Lung (tissue), 11 donors: ENCODE measurements at regions not wholly inside any gene's neighbourhood (a gene's known extent, or its start where the extent isn't known, plus 50 kb on each side); places are given as distances from the start of the nearest gene placed in this dataset.

ENCODE experiments used
- ATAC-seq: fragments of 200-7000 bp; cut with Tn5 transposase; one replicate; pipeline ENCODE4 v1.9.1; 2020; ENCODE audit warnings: moderate number of reproducible peaks; ENCODE audit not compliant: insufficient read depth, low FRiP score
- DNase-seq, 3 donors: peaks; one replicate each; pipeline ENCODE4 v3.0.0-alpha.2; 2013 to 2017
- H3K27ac ChIP-seq, 2 donors: one replicate each; pipeline ENCODE4 v1.5.1; 2013; ENCODE audit warnings: mild to moderate bottlenecking in 2 of 2, moderate library complexity in 2 of 2, control low read depth in 1 of 2, inconsistent platforms in 1 of 2, low read depth in 1 of 2, low read length in 1 of 2
- H3K27me3 ChIP-seq, 3 donors: one replicate each; pipeline ENCODE4 v1.5.1; 2013; ENCODE audit warnings: low read length in 2 of 3; ENCODE audit not compliant: control insufficient read depth in 3 of 3, insufficient read depth in 3 of 3
- H3K36me3 ChIP-seq, 4 donors: one replicate each; pipeline ENCODE4 v1.5.1; 2013; ENCODE audit warnings: low read length in 4 of 4, mild to moderate bottlenecking in 1 of 4, moderate library complexity in 1 of 4; ENCODE audit not compliant: control insufficient read depth in 4 of 4, insufficient read depth in 4 of 4
- H3K4me1 ChIP-seq, 5 donors: one replicate each; pipeline ENCODE4 v1.5.1; 2013; ENCODE audit warnings: low read length in 5 of 5, mild to moderate bottlenecking in 2 of 5, moderate library complexity in 1 of 5; ENCODE audit not compliant: control insufficient read depth in 5 of 5, insufficient read depth in 5 of 5
- H3K4me3 ChIP-seq: one replicate; pipeline ENCODE4 v1.5.1; 2013; ENCODE audit warnings: mild to moderate bottlenecking, control low read depth, moderate library complexity
- H3K9ac ChIP-seq, 2 donors: one replicate each; pipeline ENCODE4 v1.5.1; 2013; ENCODE audit warnings: low read length in 2 of 2, control low read depth in 1 of 2; ENCODE audit not compliant: insufficient read depth in 1 of 2
- H3K9me3 ChIP-seq, 4 donors: one replicate each; pipeline ENCODE4 v1.5.1; 2013; ENCODE audit warnings: low read length in 3 of 4, mild to moderate bottlenecking in 1 of 4, moderate library complexity in 1 of 4; ENCODE audit not compliant: control insufficient read depth in 4 of 4, insufficient read depth in 3 of 4
- WGBS, 2 donors: extraction: QIAGEN DNeasy Blood & Tissue Kit; methylation state at CpG; one replicate each; pipeline ENCODE4 v1.1.7; 2013; 5-methylcytosine and 5-hydroxymethylcytosine counted together
- TF ChIP-seq, protein P1 (sequence below): IDR thresholded peaks from 2 replicates; pipeline ENCODE4 v1.5.1; 2012; ENCODE audit warnings: mild to moderate bottlenecking; ENCODE audit errors: control extremely low read depth, extremely low read depth
- donor health status: control.
- donor health status: control.
- donor health status: Bipolar disorder and iron deficiency.
- donor health status: healthy.
- donor health status: DM: yes; HTN: yes; CAD: no.

DNA sequence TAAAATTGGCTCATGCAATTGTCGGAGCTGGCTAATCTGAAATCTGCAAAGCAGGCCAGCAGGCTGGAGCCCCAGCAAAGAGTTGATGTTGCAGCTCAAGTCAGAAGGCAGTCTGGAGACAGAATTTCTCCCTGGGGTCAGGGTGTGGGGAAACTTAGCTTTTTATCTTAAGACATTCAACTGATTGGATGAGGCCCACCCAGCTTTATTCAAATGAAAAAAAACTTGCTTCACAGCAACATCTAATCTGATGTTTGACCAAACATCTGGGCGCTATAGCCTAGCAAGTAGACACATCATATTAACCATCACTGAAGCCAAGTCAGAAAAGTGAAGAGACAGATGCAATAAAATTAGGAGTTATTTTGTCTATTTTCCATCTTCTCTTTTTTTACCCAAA is 108.8 kb upstream of the CCDC28A start:
- Histone ChIP-seq H3K36me3 (no peaks in the 10 kb centered on the region), H3K9ac (no peak overlapping the region), H3K4me3 (no peak overlapping the region), H3K4me1 (peaks cover 0 to 8% (median 0%) of the 10 kb centered on the region in 5 donors), H3K9me3 (no peaks in the 10 kb centered on the region), H3K27me3 (no peaks in the 10 kb centered on the region), H3K27ac (no peak overlapping the region)
- TF ChIP-seq, protein P1, sequence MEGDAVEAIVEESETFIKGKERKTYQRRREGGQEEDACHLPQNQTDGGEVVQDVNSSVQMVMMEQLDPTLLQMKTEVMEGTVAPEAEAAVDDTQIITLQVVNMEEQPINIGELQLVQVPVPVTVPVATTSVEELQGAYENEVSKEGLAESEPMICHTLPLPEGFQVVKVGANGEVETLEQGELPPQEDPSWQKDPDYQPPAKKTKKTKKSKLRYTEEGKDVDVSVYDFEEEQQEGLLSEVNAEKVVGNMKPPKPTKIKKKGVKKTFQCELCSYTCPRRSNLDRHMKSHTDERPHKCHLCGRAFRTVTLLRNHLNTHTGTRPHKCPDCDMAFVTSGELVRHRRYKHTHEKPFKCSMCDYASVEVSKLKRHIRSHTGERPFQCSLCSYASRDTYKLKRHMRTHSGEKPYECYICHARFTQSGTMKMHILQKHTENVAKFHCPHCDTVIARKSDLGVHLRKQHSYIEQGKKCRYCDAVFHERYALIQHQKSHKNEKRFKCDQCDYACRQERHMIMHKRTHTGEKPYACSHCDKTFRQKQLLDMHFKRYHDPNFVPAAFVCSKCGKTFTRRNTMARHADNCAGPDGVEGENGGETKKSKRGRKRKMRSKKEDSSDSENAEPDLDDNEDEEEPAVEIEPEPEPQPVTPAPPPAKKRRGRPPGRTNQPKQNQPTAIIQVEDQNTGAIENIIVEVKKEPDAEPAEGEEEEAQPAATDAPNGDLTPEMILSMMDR, result no peak
- 94 to 96% methylated on average over 2 of the region's 2 CpGs for WGBS, 2 donors
- ATAC-seq (no peak), DNase-seq (peak in 1 of 3 donors; percentile 50)

DNA sequence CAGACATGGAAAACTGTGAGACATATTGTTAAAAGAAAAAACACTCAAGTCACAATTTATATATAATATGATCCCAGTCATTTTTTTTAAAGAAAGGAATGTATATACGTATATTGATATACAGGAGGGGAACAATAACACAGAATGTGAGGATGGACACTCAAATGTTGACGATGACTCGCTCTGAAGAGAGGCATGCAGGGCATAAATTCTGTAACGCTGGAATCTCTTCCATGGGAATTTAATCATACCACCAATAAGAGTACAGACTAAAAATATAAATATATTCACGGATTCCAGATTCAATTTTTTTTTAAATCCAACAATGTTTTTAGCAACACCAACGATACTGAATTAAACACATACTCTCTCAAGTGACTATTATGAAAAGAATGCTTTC is 106.9 kb upstream of the CCDC28A start:
- Histone ChIP-seq H3K9me3 (no peaks in the 10 kb centered on the region), H3K27me3 (no peaks in the 10 kb centered on the region), H3K4me1 (peaks cover 0 to 12% (median 0%) of the 10 kb centered on the region in 5 donors), H3K9ac (no peak overlapping the region), H3K4me3 (no peak overlapping the region), H3K36me3 (no peaks in the 10 kb centered on the region), H3K27ac (no peak overlapping the region)
- WGBS, 2 donors, result 90 to 94% methylated on average over 6 of the region's 6 CpGs
- TF ChIP-seq, protein P1, result no peak
- DNase-seq, result no peak
- no peak for ATAC-seq

DNA sequence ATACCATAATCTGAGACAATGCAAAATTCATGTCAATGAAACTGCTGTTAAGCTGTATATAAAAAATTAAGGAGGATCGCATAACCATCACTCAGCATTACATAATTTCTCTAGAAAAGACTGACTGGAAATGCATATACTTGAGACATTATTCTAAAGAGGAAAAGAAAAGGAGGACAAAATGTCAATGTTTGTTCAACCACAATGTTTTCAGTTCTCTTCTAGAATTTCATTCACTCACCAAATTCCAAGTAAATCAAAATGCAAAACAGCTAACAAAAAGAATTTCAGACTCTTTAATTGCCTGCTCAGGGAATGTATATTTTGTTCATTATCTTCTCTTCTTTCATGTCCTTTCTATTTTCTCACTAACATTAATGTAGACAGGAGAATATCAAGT is 106.2 kb upstream of the CCDC28A start:
- H3K4me3 ChIP-seq, result no peak overlapping the region
- no peak overlapping the region for H3K27ac ChIP-seq
- no peaks in the 10 kb centered on the region for H3K36me3 ChIP-seq
- no peak overlapping the region for H3K9ac ChIP-seq
- no peaks in the 10 kb centered on the region for H3K27me3 ChIP-seq
- DNase-seq (no peak), ATAC-seq (no peak)
- WGBS, 2 donors, result 82 to 86% methylated on average over 1 of the region's 1 CpG
- no peaks in the 10 kb centered on the region for H3K9me3 ChIP-seq
- peaks cover 0 to 13% (median 4%) of the 10 kb centered on the region in 5 donors for H3K4me1 ChIP-seq
- TF ChIP-seq, protein P1, result no peak

GRCh38 chr6:138671351-138671750 is 102.2 kb upstream of the CCDC28A start:
- DNase-seq, result no peak
- Histone ChIP-seq H3K4me1 (peaks cover 0 to 27% (median 7%) of the 10 kb centered on the region in 5 donors), H3K4me3 (no peak overlapping the region), H3K27me3 (no peaks in the 10 kb centered on the region), H3K9ac (no peak overlapping the region), H3K36me3 (no peaks in the 10 kb centered on the region), H3K27ac (no peak overlapping the region), H3K9me3 (no peaks in the 10 kb centered on the region)
- TF ChIP-seq, protein P1, result no peak
- ATAC-seq, result no peak
- WGBS, 2 donors, result 80 to 82% methylated on average over 4 of the region's 4 CpGs
